GM21528 (cell line): ENCODE measurements at regions not wholly inside any gene's neighbourhood (a gene's known extent, or its start where the extent isn't known, plus 50 kb on each side); places are given as distances from the start of the nearest gene placed in this dataset.

Source experiments
- ATAC-seq: cut with Tn5 transposase; IDR thresholded peaks from one replicate; pipeline ENCODE4 v1.9.1; 2021; ENCODE audit warnings: mild to moderate bottlenecking, moderate library complexity; ENCODE audit not compliant: unreplicated experiment, low FRiP score

- no peak for ATAC-seq
Observed at GRCh38 chr10:44182909-44183308, 202.0 kb downstream of the CXCL12 start.

GRCh38 chr10:44180321-44181168 lies 204.4 kb downstream of the CXCL12 start:
- no peak for ATAC-seq

DNA sequence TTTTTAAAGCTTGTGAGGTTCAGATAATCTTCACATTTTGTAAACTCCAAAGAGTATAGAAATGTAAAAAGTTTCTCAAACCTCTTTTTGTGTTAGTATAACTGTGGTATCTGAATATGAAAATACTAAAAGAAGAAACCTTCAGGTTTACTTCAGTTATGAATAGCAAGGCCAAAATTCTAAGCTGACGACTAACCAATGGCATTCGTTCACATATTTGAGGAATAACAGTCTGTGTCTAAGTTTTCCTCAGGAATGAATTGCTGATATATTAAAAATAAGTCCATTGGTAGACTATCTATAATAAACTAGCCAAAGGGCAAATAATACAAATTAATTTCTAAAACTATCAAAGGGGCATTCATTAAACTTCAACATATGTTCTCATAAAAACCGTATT lies 206.0 kb downstream of the CXCL12 start:
- no peak for ATAC-seq

DNA sequence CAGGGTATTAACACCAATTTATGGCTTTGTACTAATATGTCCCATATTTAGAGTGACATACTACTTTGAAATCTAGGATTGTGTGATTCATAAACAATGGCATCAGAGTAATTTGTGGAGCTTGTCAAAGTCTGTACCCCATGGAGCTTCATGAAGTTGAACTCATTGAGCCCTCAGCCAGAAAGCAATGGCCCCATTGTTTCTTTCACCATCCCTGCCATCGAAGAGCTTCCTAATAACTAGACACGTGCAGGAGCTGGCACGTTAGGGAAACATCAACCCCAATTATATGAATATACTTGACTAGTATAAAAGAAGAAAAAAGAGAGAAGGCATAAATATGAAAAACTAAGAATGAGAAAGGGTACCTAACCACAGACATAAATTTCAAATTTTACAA lies 206.6 kb downstream of the CXCL12 start:
- ATAC-seq: no peak

- ATAC-seq: no peak
Observed at GRCh38 chr10:44177610-44178009, 207.3 kb downstream of the CXCL12 start.

GRCh38 chr10:44176311-44176710 lies 208.6 kb downstream of the CXCL12 start:
- ATAC-seq: no peak

GRCh38 chr10:44173608-44173894 lies 211.3 kb downstream of the CXCL12 start:
- no peak for ATAC-seq

- no peak for ATAC-seq
Observed at GRCh38 chr10:44172883-44173607, 211.9 kb downstream of the CXCL12 start.

GRCh38 chr10:44171765-44172164 lies 213.1 kb downstream of the CXCL12 start:
- ATAC-seq: no peak

DNA sequence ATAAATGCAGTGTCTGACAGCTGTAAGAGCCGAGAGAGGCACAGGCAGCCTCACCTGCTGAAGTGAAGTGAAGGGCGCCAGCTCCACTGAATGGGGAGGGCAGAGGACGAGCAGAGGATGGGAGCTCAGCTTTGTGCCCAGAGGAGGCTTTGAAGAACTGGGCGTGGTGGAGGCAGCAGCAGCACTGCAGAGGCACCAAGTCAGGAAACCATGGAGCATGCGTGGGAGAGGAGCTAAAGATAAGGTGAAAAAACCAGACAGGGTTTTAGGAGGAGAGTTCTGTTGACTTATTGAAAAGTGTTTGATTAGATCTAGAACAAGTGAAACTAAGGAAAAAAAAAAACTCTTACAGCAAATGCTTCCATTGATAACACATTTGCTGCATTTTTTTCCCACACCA lies 216.4 kb downstream of the CXCL12 start:
- no peak for ATAC-seq

DNA sequence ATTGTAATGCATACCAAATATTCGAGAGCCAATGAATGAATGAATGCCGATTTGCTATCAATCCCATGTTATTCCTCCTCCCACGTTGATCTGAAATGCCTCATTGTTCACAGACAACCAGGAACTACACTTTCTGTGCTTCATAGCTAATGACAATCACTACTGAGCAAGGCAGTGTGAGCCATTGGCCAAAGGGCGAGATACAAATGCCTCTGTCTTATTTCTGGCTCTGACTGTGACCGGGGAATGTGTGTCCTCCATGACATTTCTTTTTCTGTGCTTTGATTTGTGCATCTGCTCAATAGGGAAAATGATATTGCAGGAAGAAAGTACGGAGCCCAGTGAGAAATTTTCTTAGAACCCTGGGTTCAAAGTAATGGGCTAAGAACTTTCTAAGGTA lies 217.1 kb downstream of the CXCL12 start:
- no peak for ATAC-seq

GRCh38 chr10:44166441-44166840 lies 218.5 kb downstream of the CXCL12 start:
- no peak for ATAC-seq

GRCh38 chr10:44164251-44164956 lies 220.5 kb downstream of the CXCL12 start:
- no peak for ATAC-seq

- ATAC-seq: no peak
Observed at GRCh38 chr10:44161184-44161583, 223.7 kb downstream of the CXCL12 start.

- ATAC-seq: no peak
Observed at GRCh38 chr10:44157574-44157973, 227.3 kb downstream of the CXCL12 start.

GRCh38 chr10:44154956-44155355 lies 229.9 kb downstream of the CXCL12 start:
- ATAC-seq: no peak

- ATAC-seq: no peak
Observed at GRCh38 chr10:44153918-44154670, 230.8 kb downstream of the CXCL12 start.

GRCh38 chr10:44143556-44143955 lies 241.3 kb downstream of the CXCL12 start:
- no peak for ATAC-seq

DNA sequence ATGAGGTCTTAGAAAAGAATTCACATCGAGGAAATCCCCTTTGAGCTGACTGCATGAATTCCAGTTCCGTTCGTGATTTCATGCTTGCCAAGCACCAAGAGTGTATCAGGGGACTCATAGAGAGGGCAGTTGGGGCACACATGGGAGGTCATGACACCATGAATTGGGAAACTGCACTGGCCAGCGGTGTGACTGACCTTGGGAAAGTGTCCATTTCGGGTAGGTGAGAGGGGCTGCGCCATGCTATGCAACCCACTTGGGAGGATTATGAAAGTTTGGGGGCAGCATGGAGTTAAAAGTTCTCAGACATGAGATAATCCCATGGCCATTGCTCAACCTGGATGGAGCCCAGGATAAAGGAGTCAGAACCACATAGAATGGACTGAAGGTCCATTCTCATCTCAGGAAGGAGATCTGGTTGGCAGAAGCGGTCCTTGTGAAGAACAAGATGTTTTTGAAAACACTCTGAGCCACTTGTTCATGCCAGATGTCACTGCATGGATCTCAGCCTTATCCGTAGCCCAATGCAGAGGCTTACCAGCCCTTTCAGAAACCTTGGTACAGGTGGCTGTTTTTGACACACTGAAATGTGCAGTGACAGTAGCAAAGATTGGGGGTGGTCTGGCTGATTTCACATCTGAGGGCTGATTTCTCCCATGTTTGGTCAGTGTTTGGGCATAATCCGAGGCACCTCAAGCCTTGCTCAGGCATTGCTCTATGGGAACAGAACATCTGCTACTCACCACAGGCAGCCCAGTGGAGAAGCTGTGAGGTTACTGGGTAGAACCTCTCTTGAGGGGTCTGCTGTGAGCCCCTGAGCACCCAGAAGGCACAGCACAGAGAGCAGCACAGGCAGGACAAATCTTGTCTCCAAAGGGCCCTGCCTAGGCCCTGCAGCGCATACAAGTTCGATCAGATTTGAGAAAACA lies 252.3 kb downstream of the CXCL12 start:
- ATAC-seq: no peak

DNA sequence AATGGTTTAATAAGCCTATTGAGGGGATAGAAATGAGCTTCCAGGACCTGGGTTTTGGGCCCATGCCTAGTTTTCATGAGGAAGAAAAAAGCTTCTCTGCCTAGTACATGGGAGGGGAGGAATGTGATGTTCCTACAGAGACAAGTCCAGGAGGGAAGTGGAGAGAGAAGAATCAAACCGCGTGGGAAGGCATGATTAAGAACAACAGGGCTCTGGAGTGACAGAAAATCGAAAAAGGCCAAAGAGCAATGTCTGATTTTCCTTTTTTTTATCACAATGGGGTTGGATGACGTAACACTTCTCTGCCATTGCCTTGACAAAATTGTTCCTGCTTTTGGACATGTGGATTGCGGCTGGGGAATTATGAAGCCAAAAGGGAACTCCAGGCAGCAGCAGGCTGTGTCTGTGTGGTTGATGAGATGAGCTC lies 258.6 kb downstream of the CXCL12 start:
- ATAC-seq: no peak
